ENCODE measurements at regions not wholly inside any gene's neighbourhood (a gene's known extent, or its start where the extent isn't known, plus 50 kb on each side); places are given as distances from the start of the nearest gene placed in this dataset.

GRCh38 chr12:87096082-87096585, 839.9 kb upstream of the MGAT4C start:
- no peak overlapping the region for H3K4me3 ChIP-seq (ENCODE audit: low read length)
- DNase-seq (ENCODE audit: low read depth) = no peak
- TF ChIP-seq CTCF (IDR thresholded peaks at IDR 0.05; ENCODE audit: insufficient read depth, low read depth, low read length, missing control alignments) = no peak

GRCh38 chr12:87094356-87094755, 838.2 kb upstream of the MGAT4C start:
- no peak for DNase-seq (ENCODE audit: low read depth)
- H3K4me3 ChIP-seq (ENCODE audit: low read length) = no peak overlapping the region
- no peak for TF ChIP-seq CTCF (IDR thresholded peaks at IDR 0.05; ENCODE audit: insufficient read depth, low read depth, low read length, missing control alignments)

DNA sequence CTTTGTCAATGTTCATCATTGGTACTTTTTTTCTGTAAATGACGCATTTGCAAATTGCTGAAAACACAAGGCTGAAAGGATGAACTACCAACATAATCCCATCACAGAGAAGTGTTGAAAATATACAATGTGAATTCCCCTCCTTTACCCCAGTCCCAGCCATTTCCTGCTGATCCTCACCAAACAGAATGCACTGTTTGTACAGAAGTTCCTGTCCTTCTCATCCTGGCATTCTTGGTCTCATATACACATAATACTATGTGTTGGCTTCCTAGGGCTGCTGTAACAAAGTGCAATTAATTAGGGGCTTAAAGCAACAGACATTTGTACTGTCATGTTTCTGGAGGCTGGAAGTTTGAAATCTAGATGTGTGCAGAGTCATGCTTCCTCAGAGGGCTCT, 836.2 kb upstream of the MGAT4C start:
- TF ChIP-seq CTCF (IDR thresholded peaks at IDR 0.05; ENCODE audit: insufficient read depth, low read depth, low read length, missing control alignments) = no peak
- H3K4me3 ChIP-seq (ENCODE audit: low read length) = no peak overlapping the region
- DNase-seq (ENCODE audit: low read depth) = no peak

- DNase-seq (ENCODE audit: low read depth) = peak; percentile 65
- no peak overlapping the region for H3K4me3 ChIP-seq (ENCODE audit: low read length)
- no peak for TF ChIP-seq CTCF (IDR thresholded peaks at IDR 0.05; ENCODE audit: insufficient read depth, low read depth, low read length, missing control alignments)
Observed at GRCh38 chr12:87086118-87086891, 830.1 kb upstream of the MGAT4C start.

GRCh38 chr12:87085286-87085685, 829.1 kb upstream of the MGAT4C start:
- no peak for DNase-seq (ENCODE audit: low read depth)
- H3K4me3 ChIP-seq (ENCODE audit: low read length) = no peak overlapping the region
- TF ChIP-seq CTCF (IDR thresholded peaks at IDR 0.05; ENCODE audit: insufficient read depth, low read depth, low read length, missing control alignments) = no peak

GRCh38 chr12:87082756-87083155, 826.6 kb upstream of the MGAT4C start:
- TF ChIP-seq CTCF (IDR thresholded peaks at IDR 0.05; ENCODE audit: insufficient read depth, low read depth, low read length, missing control alignments) = no peak
- no peak overlapping the region for H3K4me3 ChIP-seq (ENCODE audit: low read length)
- peak; percentile 25 for DNase-seq (ENCODE audit: low read depth)

GRCh38 chr12:87074781-87075180, 818.6 kb upstream of the MGAT4C start:
- no peak for TF ChIP-seq CTCF (IDR thresholded peaks at IDR 0.05; ENCODE audit: insufficient read depth, low read depth, low read length, missing control alignments)
- DNase-seq (ENCODE audit: low read depth) = peak; percentile 27
- H3K4me3 ChIP-seq (ENCODE audit: low read length) = no peak overlapping the region
